ENCODE measurements at regions not wholly inside any gene's neighbourhood (a gene's known extent, or its start where the extent isn't known, plus 50 kb on each side); places are given as distances from the start of the nearest gene placed in this dataset.

DNA sequence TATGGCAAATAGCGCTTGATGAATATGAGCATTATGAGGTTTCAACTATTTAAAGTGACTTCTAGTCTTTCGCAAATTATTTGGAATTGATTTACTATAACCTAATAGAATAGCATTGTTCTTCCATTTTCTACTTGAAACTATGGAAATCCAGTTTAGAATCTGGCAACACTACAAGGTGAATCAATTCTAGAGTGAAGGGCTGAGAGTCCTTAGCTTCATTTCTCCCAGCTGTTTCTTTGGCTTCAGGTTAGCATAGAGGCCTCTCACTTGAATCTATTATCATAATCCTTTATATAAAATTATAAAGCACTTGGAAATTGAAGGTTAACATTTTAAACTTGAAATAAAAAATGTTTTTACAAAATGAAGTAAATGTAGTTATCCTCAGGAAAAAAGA lies 318.8 kb downstream of the CCDC85A start:
- intact Hi-C loops (cut with micrococcal nuclease): no loop called here
- BruUV-seq (replicated peaks): no TSS peak
- TF ChIP-seq, protein P1, sequence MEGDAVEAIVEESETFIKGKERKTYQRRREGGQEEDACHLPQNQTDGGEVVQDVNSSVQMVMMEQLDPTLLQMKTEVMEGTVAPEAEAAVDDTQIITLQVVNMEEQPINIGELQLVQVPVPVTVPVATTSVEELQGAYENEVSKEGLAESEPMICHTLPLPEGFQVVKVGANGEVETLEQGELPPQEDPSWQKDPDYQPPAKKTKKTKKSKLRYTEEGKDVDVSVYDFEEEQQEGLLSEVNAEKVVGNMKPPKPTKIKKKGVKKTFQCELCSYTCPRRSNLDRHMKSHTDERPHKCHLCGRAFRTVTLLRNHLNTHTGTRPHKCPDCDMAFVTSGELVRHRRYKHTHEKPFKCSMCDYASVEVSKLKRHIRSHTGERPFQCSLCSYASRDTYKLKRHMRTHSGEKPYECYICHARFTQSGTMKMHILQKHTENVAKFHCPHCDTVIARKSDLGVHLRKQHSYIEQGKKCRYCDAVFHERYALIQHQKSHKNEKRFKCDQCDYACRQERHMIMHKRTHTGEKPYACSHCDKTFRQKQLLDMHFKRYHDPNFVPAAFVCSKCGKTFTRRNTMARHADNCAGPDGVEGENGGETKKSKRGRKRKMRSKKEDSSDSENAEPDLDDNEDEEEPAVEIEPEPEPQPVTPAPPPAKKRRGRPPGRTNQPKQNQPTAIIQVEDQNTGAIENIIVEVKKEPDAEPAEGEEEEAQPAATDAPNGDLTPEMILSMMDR (IDR thresholded peaks at IDR 0.05; ENCODE audit: unreplicated experiment): no peak
- no peak overlapping the region for H3K27ac Mint-ChIP-seq (ENCODE audit: low read depth, unreplicated experiment)
- POLR2A ChIA-PET: interaction anchor here (0.7 kb wide), 1 partner anchor 59 kb away, joined by 3 read pairs; no protein-coding TSS in a partner anchor
- H3K36me3 Mint-ChIP-seq (ENCODE audit: insufficient read depth, unreplicated experiment): no peaks in the 10 kb centered on the region
- no peaks in the 10 kb centered on the region for H3K9me3 Mint-ChIP-seq (ENCODE audit: unreplicated experiment)
- no peaks in the 10 kb centered on the region for H3K27me3 Mint-ChIP-seq (ENCODE audit: insufficient read depth, unreplicated experiment)
- no peak overlapping the region for H3K4me3 Mint-ChIP-seq (ENCODE audit: unreplicated experiment)
- CTCF ChIA-PET: no interaction called here
- H3K4me1 Mint-ChIP-seq (ENCODE audit: insufficient read depth, unreplicated experiment): no peaks in the 10 kb centered on the region
- DNase-seq (ENCODE audit: unreplicated experiment): no peak

DNA sequence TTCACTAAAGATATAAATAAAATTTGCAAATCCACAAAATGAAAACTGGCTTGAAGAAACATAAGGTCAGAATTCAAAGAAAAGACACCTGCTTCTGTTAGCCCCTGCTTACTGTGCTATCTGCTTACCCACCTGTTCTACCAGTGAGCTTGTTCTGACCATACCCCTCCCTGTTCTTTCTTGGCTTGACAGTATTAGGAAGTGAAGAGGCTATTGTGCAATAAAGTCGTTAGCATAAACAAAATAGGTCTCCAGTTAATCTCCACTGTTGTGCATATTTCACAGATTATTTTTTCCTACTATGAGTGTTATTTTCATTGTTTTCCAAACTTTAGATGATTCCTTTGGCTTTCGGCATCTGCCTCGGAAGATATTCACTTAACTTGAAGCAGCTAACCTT lies 322.1 kb downstream of the CCDC85A start:
- peak; percentile 22 for DNase-seq (ENCODE audit: unreplicated experiment)

GRCh38 chr2:56508662-56509061 lies 324.9 kb downstream of the CCDC85A start:
- Mint-ChIP-seq H3K27ac (ENCODE audit: low read depth, unreplicated experiment) (no peak overlapping the region), H3K4me1 (ENCODE audit: insufficient read depth, unreplicated experiment) (no peaks in the 10 kb centered on the region), H3K36me3 (ENCODE audit: insufficient read depth, unreplicated experiment) (no peaks in the 10 kb centered on the region), H3K9me3 (ENCODE audit: unreplicated experiment) (peaks cover 9% of the 10 kb centered on the region), H3K4me3 (ENCODE audit: unreplicated experiment) (no peak overlapping the region), H3K27me3 (ENCODE audit: insufficient read depth, unreplicated experiment) (no peaks in the 10 kb centered on the region)
- intact Hi-C loops (cut with micrococcal nuclease): no loop called here
- TF ChIP-seq, protein P1 (IDR thresholded peaks at IDR 0.05; ENCODE audit: unreplicated experiment): no peak
- no TSS peak for BruUV-seq (replicated peaks)
- POLR2A ChIA-PET: no interaction called here
- DNase-seq (ENCODE audit: unreplicated experiment): no peak
- CTCF ChIA-PET: interaction anchor here (1.0 kb wide), 1 partner anchor 9 kb away, joined by 3 read pairs; no protein-coding TSS in a partner anchor

More for the DNA sequence above, 322.1 kb downstream of the CCDC85A start:
- ChIA-PET POLR2A (interaction anchor here (0.6 to 1.0 kb wide), 2 partner anchors 10 to 1438 kb away, joined by 3 to 4 read pairs; no protein-coding TSS in a partner anchor), CTCF (interaction anchor here (0.8 to 2.1 kb wide), 2 partner anchors 10 to 227 kb away, joined by 4 to 8 read pairs; no protein-coding TSS in a partner anchor)
- Mint-ChIP-seq H3K27ac (ENCODE audit: low read depth, unreplicated experiment) (no peak overlapping the region), H3K36me3 (ENCODE audit: insufficient read depth, unreplicated experiment) (no peaks in the 10 kb centered on the region), H3K27me3 (ENCODE audit: insufficient read depth, unreplicated experiment) (no peaks in the 10 kb centered on the region), H3K4me3 (ENCODE audit: unreplicated experiment) (no peak overlapping the region), H3K9me3 (ENCODE audit: unreplicated experiment) (no peaks in the 10 kb centered on the region), H3K4me1 (ENCODE audit: insufficient read depth, unreplicated experiment) (no peaks in the 10 kb centered on the region)
- intact Hi-C loops (cut with micrococcal nuclease): no loop called here
- TF ChIP-seq, protein P1 (IDR thresholded peaks at IDR 0.05; ENCODE audit: unreplicated experiment): no peak
- BruUV-seq (replicated peaks): no TSS peak

DNA sequence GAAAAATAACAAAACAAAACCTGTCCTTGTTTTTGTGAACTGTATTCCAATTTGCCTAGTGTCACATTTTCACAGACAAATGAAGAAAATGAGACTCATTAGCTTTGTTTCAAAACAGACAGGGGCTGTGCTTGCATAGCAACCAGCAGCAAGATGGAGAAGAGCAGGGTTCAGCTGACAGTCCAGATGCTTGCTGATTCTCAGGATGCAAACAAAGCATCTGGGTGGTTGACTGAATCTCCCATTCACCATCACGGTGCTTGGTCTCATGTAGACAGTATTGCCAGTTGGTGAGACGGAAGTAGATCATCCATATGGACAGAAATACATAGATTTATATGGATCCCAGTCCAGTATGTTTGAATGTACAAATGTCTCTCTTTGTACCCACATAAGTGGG lies 326.8 kb downstream of the CCDC85A start:
- CTCF ChIA-PET: interaction anchor here (0.8 kb wide), 1 partner anchor 327 kb away, joined by 3 read pairs; the partner anchor contains the start of gene CCDC85A
- DNase-seq (ENCODE audit: unreplicated experiment): no peak
- no peak overlapping the region for H3K4me3 Mint-ChIP-seq (ENCODE audit: unreplicated experiment)
- no peaks in the 10 kb centered on the region for H3K4me1 Mint-ChIP-seq (ENCODE audit: insufficient read depth, unreplicated experiment)
- intact Hi-C loops (cut with micrococcal nuclease): no loop called here
- H3K27ac Mint-ChIP-seq (ENCODE audit: low read depth, unreplicated experiment): no peak overlapping the region
- no TSS peak for BruUV-seq (replicated peaks)
- H3K36me3 Mint-ChIP-seq (ENCODE audit: insufficient read depth, unreplicated experiment): no peaks in the 10 kb centered on the region
- POLR2A ChIA-PET: interaction anchor here (0.7 kb wide), 1 partner anchor 49 kb away, joined by 3 read pairs; no protein-coding TSS in a partner anchor
- TF ChIP-seq, protein P1 (IDR thresholded peaks at IDR 0.05; ENCODE audit: unreplicated experiment): no peak
- H3K27me3 Mint-ChIP-seq (ENCODE audit: insufficient read depth, unreplicated experiment): no peaks in the 10 kb centered on the region
- H3K9me3 Mint-ChIP-seq (ENCODE audit: unreplicated experiment): peaks cover 9% of the 10 kb centered on the region
